HEK293 (cell line): ENCODE measurements at regions not wholly inside any gene's neighbourhood (a gene's known extent, or its start where the extent isn't known, plus 50 kb on each side); places are given as distances from the start of the nearest gene placed in this dataset.

Source experiments
- AEBP2 ChIP-seq: fragments of 450-650 bp; formaldehyde crosslinking; IDR thresholded peaks from 2 replicates; pipeline ENCODE4 v1.5.1; 2016; ENCODE audit warnings: missing biosample characterization, missing genetic modification characterization, borderline replicate concordance
- MEIS1 ChIP-seq: sonication (generic); formaldehyde crosslinking; IDR thresholded peaks from 2 replicates; pipeline ENCODE4 v1.8.1; 2022; ENCODE audit warnings: missing genetic modification reagents, mild to moderate bottlenecking, borderline replicate concordance
- ZNF112 ChIP-seq: fragments of 450-650 bp; formaldehyde crosslinking; IDR thresholded peaks from 2 replicates; pipeline ENCODE4 v1.5.0; 2017; ENCODE audit warnings: missing biosample characterization, missing genetic modification characterization
- ZNF114 ChIP-seq: fragments of 450-650 bp; formaldehyde crosslinking; IDR thresholded peaks from 2 replicates; pipeline ENCODE4 v1.5.0; 2017; ENCODE audit warnings: missing biosample characterization, missing genetic modification characterization
- ZNF175 ChIP-seq: fragments of 450-650 bp; formaldehyde crosslinking; IDR thresholded peaks from 2 replicates; pipeline ENCODE4 v1.5.1; 2016; ENCODE audit warnings: missing biosample characterization, missing genetic modification characterization
- ZNF223 ChIP-seq: fragments of 450-650 bp; formaldehyde crosslinking; IDR thresholded peaks from 2 replicates; pipeline ENCODE4 v1.5.1; 2016; ENCODE audit warnings: missing biosample characterization, missing genetic modification characterization
- ZNF24 ChIP-seq: fragments of 450-650 bp; formaldehyde crosslinking; IDR thresholded peaks from 2 replicates; pipeline ENCODE4 v1.5.1; 2016; ENCODE audit warnings: missing biosample characterization, missing genetic modification characterization
- ZNF274 ChIP-seq, 2 experiments: fragments of 200-500 bp in 1 of 2; fragments of 450-650 bp in 1 of 2; sonication (Bioruptor generic) in 1 of 2; formaldehyde crosslinking in 1 of 2; IDR thresholded peaks; 2 replicates each; pipeline versions ENCODE4 v1.5.1 to v1.6.1; 2014 to 2016; ENCODE audit warnings: borderline replicate concordance in 1 of 2, inconsistent platforms in 1 of 2, low read length in 1 of 2, missing biosample characterization in 1 of 2, missing genetic modification characterization in 1 of 2
- ZNF473 ChIP-seq: fragments of 450-650 bp; formaldehyde crosslinking; IDR thresholded peaks from 2 replicates; pipeline ENCODE4 v1.5.1; 2017; ENCODE audit warnings: missing biosample characterization, missing genetic modification characterization
- ZNF513 ChIP-seq: fragments of 450-650 bp; IDR thresholded peaks from 2 replicates; pipeline ENCODE4 v1.5.1; 2018; ENCODE audit warnings: missing biosample characterization, missing genetic modification characterization
- ZNF514 ChIP-seq: fragments of 450-650 bp; formaldehyde crosslinking; IDR thresholded peaks from 2 replicates; pipeline ENCODE4 v1.5.1; 2016; ENCODE audit warnings: missing biosample characterization, missing genetic modification characterization
- ZNF596 ChIP-seq: fragments of 450-650 bp; IDR thresholded peaks from 2 replicates; pipeline ENCODE4 v1.5.0; 2018; ENCODE audit warnings: missing biosample characterization, mild to moderate bottlenecking, missing genetic modification characterization, moderate library complexity
- ZNF645 ChIP-seq: fragments of 450-650 bp; formaldehyde crosslinking; IDR thresholded peaks from 2 replicates; pipeline ENCODE4; 2016; ENCODE audit warnings: missing biosample characterization, missing genetic modification characterization
- ZSCAN16 ChIP-seq: fragments of 450-650 bp; formaldehyde crosslinking; IDR thresholded peaks from 2 replicates; pipeline ENCODE4 v1.5.1; 2016; ENCODE audit warnings: missing biosample characterization, missing genetic modification characterization
- TF ChIP-seq, protein P1 (sequence below): fragments of 450-650 bp; formaldehyde crosslinking; IDR thresholded peaks from 2 replicates; pipeline ENCODE4 v1.5.1; 2017; ENCODE audit warnings: missing biosample characterization, missing genetic modification characterization
- TF ChIP-seq, protein P2 (sequence below): fragments of 450-650 bp; formaldehyde crosslinking; IDR thresholded peaks from 2 replicates; pipeline ENCODE4 v1.5.1; 2017; ENCODE audit warnings: missing biosample characterization, missing genetic modification characterization
- TF ChIP-seq, protein P3 (sequence below): fragments of 450-650 bp; formaldehyde crosslinking; IDR thresholded peaks from 2 replicates; pipeline ENCODE4 v1.5.1; 2016; ENCODE audit warnings: missing biosample characterization, missing genetic modification characterization
- TF ChIP-seq, protein P4 (sequence below): fragments of 450-650 bp; formaldehyde crosslinking; IDR thresholded peaks from 2 replicates; pipeline ENCODE4 v1.5.1; 2016; ENCODE audit warnings: missing biosample characterization, missing genetic modification characterization
- TF ChIP-seq, protein P5 (sequence below): fragments of 450-650 bp; formaldehyde crosslinking; IDR thresholded peaks from 2 replicates; pipeline ENCODE4 v1.5.1; 2016; ENCODE audit warnings: missing biosample characterization, missing genetic modification characterization
- TF ChIP-seq, protein P6 (sequence below): fragments of 450-650 bp; formaldehyde crosslinking; IDR thresholded peaks from 2 replicates; pipeline ENCODE4 v1.5.1; 2017; ENCODE audit warnings: missing biosample characterization, missing genetic modification characterization
- TF ChIP-seq, protein P7 (sequence below): fragments of 450-650 bp; formaldehyde crosslinking; IDR thresholded peaks from 2 replicates; pipeline ENCODE4 v1.5.1; 2016; ENCODE audit warnings: missing biosample characterization, missing genetic modification characterization

DNA sequence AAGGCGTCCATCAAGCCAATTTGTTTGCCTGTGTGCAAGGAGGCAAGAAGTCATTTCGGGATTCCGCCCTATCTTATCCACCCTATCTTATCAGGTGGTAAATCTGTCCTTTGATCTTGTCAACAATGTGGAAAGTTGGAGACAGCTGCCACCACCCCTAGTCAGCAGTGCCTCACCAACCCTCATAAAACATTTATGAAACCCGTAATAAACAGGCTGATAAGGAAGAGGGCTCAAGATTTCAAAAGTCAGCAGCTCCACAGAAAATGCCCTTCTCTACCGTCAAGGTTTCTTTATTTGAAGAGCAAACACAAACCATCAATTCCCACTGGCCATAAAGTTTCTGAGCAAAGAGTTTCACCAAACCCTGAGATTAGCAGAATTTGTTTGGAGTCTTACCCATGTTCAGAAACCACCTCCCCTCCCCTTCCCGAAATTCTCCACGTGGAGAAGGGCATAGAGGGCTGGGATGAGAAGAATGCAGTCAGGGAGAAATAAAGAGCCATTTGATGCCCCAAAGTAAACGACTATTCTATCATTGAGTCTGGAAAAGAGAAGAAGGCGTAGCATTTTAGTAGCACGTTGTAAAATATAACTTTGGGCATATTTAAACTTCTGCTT is 196.0 kb upstream of the GPR12 start (continued):
- TF ChIP-seq ZNF513 (no peak), ZSCAN16 (tag by site-specific recombination) (no peak), ZNF645 (tag by site-specific recombination) (no peak), ZNF175 (tag by site-specific recombination) (no peak), ZNF112 (tag by site-specific recombination) (no peak), ZNF223 (tag by site-specific recombination) (no peak), ZNF24 (tag by site-specific recombination) (no peak), AEBP2 (tag by site-specific recombination) (no peak), ZNF514 (tag by site-specific recombination) (no peak), ZNF274 (IDR thresholded peaks at IDR 0.05; ENCODE audit: low read length) (no peak), ZNF274 (tag by site-specific recombination; IDR thresholded peaks at IDR 0.05; ENCODE audit: borderline replicate concordance) (no peak), MEIS1 (CRISPR knock-in tag) (no peak), ZNF473 (tag by site-specific recombination) (no peak), ZNF114 (no peak), ZNF596 (peak; percentile 27; the same call in 1 of the 2 replicates)
- TF ChIP-seq, protein P1, sequence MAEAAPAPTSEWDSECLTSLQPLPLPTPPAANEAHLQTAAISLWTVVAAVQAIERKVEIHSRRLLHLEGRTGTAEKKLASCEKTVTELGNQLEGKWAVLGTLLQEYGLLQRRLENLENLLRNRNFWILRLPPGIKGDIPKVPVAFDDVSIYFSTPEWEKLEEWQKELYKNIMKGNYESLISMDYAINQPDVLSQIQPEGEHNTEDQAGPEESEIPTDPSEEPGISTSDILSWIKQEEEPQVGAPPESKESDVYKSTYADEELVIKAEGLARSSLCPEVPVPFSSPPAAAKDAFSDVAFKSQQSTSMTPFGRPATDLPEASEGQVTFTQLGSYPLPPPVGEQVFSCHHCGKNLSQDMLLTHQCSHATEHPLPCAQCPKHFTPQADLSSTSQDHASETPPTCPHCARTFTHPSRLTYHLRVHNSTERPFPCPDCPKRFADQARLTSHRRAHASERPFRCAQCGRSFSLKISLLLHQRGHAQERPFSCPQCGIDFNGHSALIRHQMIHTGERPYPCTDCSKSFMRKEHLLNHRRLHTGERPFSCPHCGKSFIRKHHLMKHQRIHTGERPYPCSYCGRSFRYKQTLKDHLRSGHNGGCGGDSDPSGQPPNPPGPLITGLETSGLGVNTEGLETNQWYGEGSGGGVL, result 0 out of 2 replicates have a peak, but pooled peaks have one; percentile 16
- TF ChIP-seq, protein P2, sequence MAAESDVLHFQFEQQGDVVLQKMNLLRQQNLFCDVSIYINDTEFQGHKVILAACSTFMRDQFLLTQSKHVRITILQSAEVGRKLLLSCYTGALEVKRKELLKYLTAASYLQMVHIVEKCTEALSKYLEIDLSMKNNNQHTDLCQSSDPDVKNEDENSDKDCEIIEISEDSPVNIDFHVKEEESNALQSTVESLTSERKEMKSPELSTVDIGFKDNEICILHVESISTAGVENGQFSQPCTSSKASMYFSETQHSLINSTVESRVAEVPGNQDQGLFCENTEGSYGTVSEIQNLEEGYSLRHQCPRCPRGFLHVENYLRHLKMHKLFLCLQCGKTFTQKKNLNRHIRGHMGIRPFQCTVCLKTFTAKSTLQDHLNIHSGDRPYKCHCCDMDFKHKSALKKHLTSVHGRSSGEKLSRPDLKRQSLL (tag by site-specific recombination), result no peak
- TF ChIP-seq, protein P3, sequence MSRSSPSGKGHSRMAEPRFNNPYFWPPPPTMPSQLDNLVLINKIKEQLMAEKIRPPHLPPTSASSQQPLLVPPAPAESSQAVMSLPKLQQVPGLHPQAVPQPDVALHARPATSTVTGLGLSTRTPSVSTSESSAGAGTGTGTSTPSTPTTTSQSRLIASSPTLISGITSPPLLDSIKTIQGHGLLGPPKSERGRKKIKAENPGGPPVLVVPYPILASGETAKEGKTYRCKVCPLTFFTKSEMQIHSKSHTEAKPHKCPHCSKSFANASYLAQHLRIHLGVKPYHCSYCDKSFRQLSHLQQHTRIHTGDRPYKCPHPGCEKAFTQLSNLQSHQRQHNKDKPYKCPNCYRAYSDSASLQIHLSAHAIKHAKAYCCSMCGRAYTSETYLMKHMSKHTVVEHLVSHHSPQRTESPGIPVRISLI (tag by site-specific recombination), result no peak
- TF ChIP-seq, protein P4, sequence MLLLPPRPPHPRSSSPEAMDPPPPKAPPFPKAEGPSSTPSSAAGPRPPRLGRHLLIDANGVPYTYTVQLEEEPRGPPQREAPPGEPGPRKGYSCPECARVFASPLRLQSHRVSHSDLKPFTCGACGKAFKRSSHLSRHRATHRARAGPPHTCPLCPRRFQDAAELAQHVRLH (tag by site-specific recombination), result peak; percentile 93
- TF ChIP-seq, protein P5, sequence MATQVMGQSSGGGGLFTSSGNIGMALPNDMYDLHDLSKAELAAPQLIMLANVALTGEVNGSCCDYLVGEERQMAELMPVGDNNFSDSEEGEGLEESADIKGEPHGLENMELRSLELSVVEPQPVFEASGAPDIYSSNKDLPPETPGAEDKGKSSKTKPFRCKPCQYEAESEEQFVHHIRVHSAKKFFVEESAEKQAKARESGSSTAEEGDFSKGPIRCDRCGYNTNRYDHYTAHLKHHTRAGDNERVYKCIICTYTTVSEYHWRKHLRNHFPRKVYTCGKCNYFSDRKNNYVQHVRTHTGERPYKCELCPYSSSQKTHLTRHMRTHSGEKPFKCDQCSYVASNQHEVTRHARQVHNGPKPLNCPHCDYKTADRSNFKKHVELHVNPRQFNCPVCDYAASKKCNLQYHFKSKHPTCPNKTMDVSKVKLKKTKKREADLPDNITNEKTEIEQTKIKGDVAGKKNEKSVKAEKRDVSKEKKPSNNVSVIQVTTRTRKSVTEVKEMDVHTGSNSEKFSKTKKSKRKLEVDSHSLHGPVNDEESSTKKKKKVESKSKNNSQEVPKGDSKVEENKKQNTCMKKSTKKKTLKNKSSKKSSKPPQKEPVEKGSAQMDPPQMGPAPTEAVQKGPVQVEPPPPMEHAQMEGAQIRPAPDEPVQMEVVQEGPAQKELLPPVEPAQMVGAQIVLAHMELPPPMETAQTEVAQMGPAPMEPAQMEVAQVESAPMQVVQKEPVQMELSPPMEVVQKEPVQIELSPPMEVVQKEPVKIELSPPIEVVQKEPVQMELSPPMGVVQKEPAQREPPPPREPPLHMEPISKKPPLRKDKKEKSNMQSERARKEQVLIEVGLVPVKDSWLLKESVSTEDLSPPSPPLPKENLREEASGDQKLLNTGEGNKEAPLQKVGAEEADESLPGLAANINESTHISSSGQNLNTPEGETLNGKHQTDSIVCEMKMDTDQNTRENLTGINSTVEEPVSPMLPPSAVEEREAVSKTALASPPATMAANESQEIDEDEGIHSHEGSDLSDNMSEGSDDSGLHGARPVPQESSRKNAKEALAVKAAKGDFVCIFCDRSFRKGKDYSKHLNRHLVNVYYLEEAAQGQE, result no peak
- TF ChIP-seq, protein P6, sequence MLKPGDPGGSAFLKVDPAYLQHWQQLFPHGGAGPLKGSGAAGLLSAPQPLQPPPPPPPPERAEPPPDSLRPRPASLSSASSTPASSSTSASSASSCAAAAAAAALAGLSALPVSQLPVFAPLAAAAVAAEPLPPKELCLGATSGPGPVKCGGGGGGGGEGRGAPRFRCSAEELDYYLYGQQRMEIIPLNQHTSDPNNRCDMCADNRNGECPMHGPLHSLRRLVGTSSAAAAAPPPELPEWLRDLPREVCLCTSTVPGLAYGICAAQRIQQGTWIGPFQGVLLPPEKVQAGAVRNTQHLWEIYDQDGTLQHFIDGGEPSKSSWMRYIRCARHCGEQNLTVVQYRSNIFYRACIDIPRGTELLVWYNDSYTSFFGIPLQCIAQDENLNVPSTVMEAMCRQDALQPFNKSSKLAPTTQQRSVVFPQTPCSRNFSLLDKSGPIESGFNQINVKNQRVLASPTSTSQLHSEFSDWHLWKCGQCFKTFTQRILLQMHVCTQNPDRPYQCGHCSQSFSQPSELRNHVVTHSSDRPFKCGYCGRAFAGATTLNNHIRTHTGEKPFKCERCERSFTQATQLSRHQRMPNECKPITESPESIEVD, result peak; percentile 71
- TF ChIP-seq, protein P7, sequence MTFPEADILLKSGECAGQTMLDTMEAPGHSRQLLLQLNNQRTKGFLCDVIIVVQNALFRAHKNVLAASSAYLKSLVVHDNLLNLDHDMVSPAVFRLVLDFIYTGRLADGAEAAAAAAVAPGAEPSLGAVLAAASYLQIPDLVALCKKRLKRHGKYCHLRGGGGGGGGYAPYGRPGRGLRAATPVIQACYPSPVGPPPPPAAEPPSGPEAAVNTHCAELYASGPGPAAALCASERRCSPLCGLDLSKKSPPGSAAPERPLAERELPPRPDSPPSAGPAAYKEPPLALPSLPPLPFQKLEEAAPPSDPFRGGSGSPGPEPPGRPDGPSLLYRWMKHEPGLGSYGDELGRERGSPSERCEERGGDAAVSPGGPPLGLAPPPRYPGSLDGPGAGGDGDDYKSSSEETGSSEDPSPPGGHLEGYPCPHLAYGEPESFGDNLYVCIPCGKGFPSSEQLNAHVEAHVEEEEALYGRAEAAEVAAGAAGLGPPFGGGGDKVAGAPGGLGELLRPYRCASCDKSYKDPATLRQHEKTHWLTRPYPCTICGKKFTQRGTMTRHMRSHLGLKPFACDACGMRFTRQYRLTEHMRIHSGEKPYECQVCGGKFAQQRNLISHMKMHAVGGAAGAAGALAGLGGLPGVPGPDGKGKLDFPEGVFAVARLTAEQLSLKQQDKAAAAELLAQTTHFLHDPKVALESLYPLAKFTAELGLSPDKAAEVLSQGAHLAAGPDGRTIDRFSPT, result no peak
